NCI-H446 treated with DMSO at 0.1 percent for 48 hours (cell line): ENCODE measurements at regions not wholly inside any gene's neighbourhood (a gene's known extent, or its start where the extent isn't known, plus 50 kb on each side); places are given as distances from the start of the nearest gene placed in this dataset.

ENCODE experiments used
- DNase-seq: peaks from one replicate; lab custom pipeline; 2025; lab: John Stamatoyannopoulos, UW

- DNase-seq: no peak
Observed at GRCh38 chr2:163541943-163542342, 193.9 kb downstream of the FIGN start.

- DNase-seq: no peak
Observed at GRCh38 chr2:163541495-163541894, 194.3 kb downstream of the FIGN start.

GRCh38 chr2:163528640-163529217 is 207.1 kb downstream of the FIGN start:
- DNase-seq: no peak

GRCh38 chr2:163527381-163527780 is 208.4 kb downstream of the FIGN start:
- DNase-seq: no peak

GRCh38 chr2:163518762-163519161 is 217.0 kb downstream of the FIGN start:
- no peak for DNase-seq

GRCh38 chr2:163515836-163516235 is 220.0 kb downstream of the FIGN start:
- no peak for DNase-seq

GRCh38 chr2:163505281-163505680 is 230.5 kb downstream of the FIGN start:
- no peak for DNase-seq

GRCh38 chr2:163493359-163494298 is 242.2 kb downstream of the FIGN start:
- no peak for DNase-seq

GRCh38 chr2:163491850-163492249 is 244.0 kb downstream of the FIGN start:
- no peak for DNase-seq

- DNase-seq: no peak
Observed at GRCh38 chr2:163490281-163490680, 245.5 kb downstream of the FIGN start.

GRCh38 chr2:163481515-163481914 is 254.3 kb downstream of the FIGN start:
- no peak for DNase-seq

- no peak for DNase-seq
Observed at GRCh38 chr2:163479599-163479998, 256.2 kb downstream of the FIGN start.

GRCh38 chr2:163475815-163476214 is 260.0 kb downstream of the FIGN start:
- no peak for DNase-seq

GRCh38 chr2:163474889-163475288 is 260.9 kb downstream of the FIGN start:
- DNase-seq: no peak

GRCh38 chr2:163474319-163474744 is 261.5 kb downstream of the FIGN start:
- DNase-seq: no peak

GRCh38 chr2:163471947-163472346 is 263.9 kb downstream of the FIGN start:
- DNase-seq: no peak

GRCh38 chr2:163469561-163469962 is 266.2 kb downstream of the FIGN start:
- DNase-seq: no peak

GRCh38 chr2:163467251-163467630 is 268.6 kb downstream of the FIGN start:
- no peak for DNase-seq

GRCh38 chr2:163466331-163467250 is 269.2 kb downstream of the FIGN start:
- no peak for DNase-seq

GRCh38 chr2:163465440-163465839 is 270.4 kb downstream of the FIGN start:
- DNase-seq: peak; percentile 49

GRCh38 chr2:163463411-163463810 is 272.4 kb downstream of the FIGN start:
- no peak for DNase-seq

GRCh38 chr2:163462993-163463392 is 272.8 kb downstream of the FIGN start:
- no peak for DNase-seq
